Tibial nerve (tissue), 4 donors: ENCODE measurements at regions not wholly inside any gene's neighbourhood (a gene's known extent, or its start where the extent isn't known, plus 50 kb on each side); places are given as distances from the start of the nearest gene placed in this dataset.

ENCODE experiments used
- EP300 ChIP-seq, 2 donors: sonication (generic); formaldehyde crosslinking; IDR thresholded peaks; one replicate each; pipeline ENCODE4 v1.6.1; 2017; ENCODE audit warnings: antibody characterized with exemption in 2 of 2, mild to moderate bottlenecking in 1 of 2
- POLR2A ChIP-seq, 2 donors: fragments of 450-650 bp; IDR thresholded peaks; one replicate each; pipeline ENCODE4 v1.6.1; 2017; ENCODE audit warnings: antibody characterized with exemption in 2 of 2, mild to moderate bottlenecking in 2 of 2, moderate library complexity in 2 of 2
- TF ChIP-seq, protein P1 (sequence below), 5 experiments: fragments of 200-600 bp in 3 of 5; fragments of 450-650 bp in 2 of 5; sonication (generic) in 3 of 5; IDR thresholded peaks; one replicate each; pipeline ENCODE4 v1.5.1; 2016 to 2019; ENCODE audit warnings: antibody characterized with exemption in 5 of 5, mild to moderate bottlenecking in 3 of 5, moderate library complexity in 2 of 5

DNA sequence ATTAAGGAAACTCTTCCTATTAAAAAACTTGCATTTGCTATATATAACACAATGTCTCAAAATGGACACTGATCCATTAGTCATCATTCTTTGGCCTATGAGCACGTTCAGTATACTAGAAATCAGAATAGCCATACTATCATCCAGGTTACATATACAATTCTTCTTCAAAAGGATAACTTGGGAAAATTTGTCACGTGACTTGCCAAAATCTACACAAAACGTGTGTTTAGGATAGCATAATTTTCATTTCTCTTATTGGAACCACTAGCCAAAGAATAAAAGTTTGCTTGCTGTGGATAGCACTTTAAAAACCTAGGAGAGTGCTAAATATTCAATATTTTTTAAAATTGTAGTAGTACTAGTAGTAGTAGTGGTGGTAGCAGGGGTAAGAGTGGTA, 714.3 kb upstream of the FOXG1 start:
- TF ChIP-seq, protein P1, sequence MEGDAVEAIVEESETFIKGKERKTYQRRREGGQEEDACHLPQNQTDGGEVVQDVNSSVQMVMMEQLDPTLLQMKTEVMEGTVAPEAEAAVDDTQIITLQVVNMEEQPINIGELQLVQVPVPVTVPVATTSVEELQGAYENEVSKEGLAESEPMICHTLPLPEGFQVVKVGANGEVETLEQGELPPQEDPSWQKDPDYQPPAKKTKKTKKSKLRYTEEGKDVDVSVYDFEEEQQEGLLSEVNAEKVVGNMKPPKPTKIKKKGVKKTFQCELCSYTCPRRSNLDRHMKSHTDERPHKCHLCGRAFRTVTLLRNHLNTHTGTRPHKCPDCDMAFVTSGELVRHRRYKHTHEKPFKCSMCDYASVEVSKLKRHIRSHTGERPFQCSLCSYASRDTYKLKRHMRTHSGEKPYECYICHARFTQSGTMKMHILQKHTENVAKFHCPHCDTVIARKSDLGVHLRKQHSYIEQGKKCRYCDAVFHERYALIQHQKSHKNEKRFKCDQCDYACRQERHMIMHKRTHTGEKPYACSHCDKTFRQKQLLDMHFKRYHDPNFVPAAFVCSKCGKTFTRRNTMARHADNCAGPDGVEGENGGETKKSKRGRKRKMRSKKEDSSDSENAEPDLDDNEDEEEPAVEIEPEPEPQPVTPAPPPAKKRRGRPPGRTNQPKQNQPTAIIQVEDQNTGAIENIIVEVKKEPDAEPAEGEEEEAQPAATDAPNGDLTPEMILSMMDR (IDR thresholded peaks at IDR 0.05), result no peak
- TF ChIP-seq POLR2A (IDR thresholded peaks at IDR 0.05) (no peak), EP300 (IDR thresholded peaks at IDR 0.05) (no peak)
